ENCODE measurements at regions not wholly inside any gene's neighbourhood (a gene's known extent, or its start where the extent isn't known, plus 50 kb on each side); places are given as distances from the start of the nearest gene placed in this dataset.
A peak's percentile ranks its signal among the peaks of the same experiment; 100 is the strongest.

- DNase-seq = no peak
Observed at GRCh38 chr1:187237542-187237941, 408.8 kb downstream of the PLA2G4A start.

- DNase-seq = no peak
Observed at GRCh38 chr1:187241971-187242370, 413.2 kb downstream of the PLA2G4A start.

DNA sequence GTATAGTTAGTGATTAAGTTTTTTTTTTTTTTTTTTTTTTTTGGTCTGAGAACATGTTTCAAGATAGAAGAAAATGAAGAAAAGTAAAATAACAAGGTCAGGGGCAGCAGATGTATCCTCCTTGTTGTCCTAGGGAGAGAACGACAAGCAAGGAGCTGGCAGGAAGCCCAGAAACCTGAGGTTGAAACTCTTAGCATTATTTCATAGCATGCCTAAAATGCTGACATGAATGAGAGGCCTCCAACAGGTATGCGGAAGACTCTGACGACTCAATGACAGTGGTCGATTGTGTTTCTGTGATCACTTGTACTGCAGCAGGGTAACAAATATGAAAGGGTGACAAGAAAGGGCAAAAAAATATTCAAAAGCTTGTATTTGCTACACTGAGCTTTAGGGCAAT, 415.9 kb downstream of the PLA2G4A start:
- no peak for DNase-seq

DNA sequence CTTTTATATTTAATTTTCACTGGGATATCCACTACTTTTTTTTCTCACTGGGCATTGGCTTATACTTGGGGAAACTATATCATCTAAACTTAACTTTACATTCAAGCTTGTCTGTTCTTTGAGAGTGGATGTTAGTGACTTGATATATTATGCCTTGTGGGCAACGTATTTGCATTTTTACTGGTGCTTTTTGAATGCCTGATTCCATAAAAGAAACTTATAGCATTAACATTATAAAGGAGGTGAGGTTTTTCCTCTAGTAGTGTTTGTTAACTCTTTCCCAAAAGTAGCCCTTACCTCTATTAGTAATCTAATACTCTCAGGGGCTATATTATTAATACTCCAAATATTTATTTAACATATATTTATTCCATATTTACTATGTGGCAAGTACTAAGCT, 416.5 kb downstream of the PLA2G4A start:
- no peak for DNase-seq

GRCh38 chr1:187249196-187249595, 420.4 kb downstream of the PLA2G4A start:
- no peak for DNase-seq

DNA sequence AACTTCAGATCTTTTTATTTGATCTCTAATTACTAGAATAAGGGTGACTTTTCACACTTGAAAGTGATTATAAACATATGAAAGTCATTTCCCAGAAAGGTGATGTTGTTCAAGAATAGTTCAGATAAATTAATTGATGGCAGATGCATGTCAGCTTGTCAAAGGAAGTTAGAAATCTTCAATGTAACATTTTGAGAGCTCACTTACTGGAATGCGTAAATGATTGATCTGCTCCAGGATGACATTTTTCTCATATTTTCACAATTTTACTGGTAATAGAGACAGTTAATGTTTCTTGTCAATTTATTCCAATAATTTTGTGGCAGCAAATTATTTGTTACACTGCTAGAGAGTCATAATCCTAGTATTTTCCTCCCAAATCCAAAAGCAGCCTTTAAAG, 424.2 kb downstream of the PLA2G4A start:
- DNase-seq = no peak

- DNase-seq = no peak
Observed at GRCh38 chr1:187257476-187257875, 428.7 kb downstream of the PLA2G4A start.

GRCh38 chr1:187261637-187262036, 432.9 kb downstream of the PLA2G4A start:
- DNase-seq = no peak

DNA sequence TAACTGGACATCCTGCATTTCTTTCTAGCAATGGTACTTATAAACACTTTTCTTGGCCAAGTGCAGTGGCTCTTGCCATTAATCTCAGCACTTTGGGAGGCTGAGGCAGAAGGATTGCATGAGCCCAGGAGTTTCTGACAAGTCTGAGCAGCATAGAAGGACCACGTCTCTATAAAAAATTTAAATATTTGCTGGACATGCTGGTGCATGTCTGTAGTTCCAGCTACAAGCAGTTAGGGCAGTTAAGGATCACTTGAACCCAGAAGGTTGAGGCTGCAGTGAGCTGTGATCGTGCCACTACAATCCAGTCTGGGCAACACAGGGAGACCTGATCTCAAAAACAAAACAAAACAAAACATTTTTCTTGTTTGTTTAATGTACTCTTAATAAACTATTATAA, 434.0 kb downstream of the PLA2G4A start:
- DNase-seq = no peak

GRCh38 chr1:187264995-187265602, 436.4 kb downstream of the PLA2G4A start:
- peak in 1 of 2 donors; percentile 5 for DNase-seq

GRCh38 chr1:187266051-187266450, 437.3 kb downstream of the PLA2G4A start:
- DNase-seq = no peak

- DNase-seq = no peak
Observed at GRCh38 chr1:187267827-187268226, 439.1 kb downstream of the PLA2G4A start.

- no peak for DNase-seq
Observed at GRCh38 chr1:187270256-187270655, 441.5 kb downstream of the PLA2G4A start.

DNA sequence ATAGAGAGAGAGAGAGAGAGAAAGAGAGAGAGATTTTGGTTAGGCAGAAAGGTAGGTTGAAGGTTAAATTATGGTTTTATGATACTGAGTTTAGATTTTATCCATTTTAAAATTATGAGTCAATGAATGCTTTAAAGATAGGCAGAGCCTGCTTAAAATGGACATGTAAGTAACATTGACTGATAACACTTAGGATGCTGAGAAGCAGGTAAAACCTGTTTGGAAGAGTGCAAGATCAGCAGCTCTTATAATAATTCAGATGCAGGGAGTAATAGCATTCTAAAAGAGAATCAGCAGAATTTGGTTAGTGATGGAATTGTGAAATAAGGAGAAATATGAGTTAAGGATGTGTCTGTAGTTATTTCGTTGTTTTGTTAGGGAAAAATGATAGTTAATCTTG, 446.6 kb downstream of the PLA2G4A start:
- no peak for DNase-seq

GRCh38 chr1:187275985-187276575, 447.3 kb downstream of the PLA2G4A start:
- DNase-seq = no peak

DNA sequence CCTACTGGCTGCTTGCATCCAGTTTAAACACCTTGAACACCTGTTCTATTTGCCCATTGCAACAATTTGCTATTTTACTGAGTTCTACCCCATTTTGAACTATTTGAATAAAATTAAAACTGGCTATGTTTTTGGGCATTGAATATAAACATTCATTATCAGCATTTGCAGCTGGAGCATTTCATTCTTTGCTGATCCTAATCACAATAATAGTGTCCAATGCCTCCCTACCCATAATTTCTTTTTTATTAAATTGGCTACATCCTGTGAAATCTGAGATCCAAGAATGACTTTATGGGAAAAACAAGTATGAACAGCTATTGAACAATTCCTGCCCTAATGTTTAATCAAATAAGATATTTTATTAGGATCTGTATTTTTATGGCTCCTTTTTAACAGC, 447.9 kb downstream of the PLA2G4A start:
- DNase-seq = no peak

DNA sequence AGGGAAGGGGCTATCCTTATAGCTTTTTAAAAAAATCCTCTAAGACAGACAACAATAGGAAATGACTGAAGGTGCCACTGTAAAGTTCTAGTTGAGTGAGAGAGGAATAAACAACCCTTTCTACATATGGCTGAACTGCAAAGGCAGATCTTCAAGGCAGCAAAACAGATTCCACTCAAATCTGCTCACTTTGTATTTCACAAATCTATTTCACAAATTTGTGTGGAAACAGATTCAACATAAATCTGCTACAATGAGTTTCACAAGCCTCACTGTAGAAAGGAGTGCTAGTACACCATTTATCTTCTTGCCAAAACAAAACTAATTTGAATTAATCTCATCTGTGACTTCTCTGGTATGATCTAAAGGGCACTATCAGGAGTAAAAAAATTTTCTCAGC, 451.3 kb downstream of the PLA2G4A start:
- no peak for DNase-seq

GRCh38 chr1:187281085-187281484, 452.3 kb downstream of the PLA2G4A start:
- DNase-seq = no peak

DNA sequence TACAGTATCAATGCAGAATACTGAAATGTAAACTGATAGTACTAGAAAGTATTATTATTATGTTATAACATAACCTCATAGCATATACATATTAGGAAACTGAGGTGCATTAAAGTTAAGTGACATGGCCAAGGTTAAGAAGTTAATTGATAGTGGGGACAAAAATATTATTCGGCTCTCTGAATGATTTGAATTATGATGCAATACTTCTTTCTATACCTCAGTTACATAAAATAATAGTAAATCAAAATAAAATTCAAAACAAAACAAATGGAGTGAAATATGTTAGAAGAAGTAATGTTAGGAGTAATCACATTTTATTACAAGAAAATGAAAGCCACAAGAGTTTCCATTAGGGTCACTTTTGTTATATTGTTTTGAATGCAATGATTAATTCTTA, 455.2 kb downstream of the PLA2G4A start:
- no peak for DNase-seq

- no peak for DNase-seq
Observed at GRCh38 chr1:187294421-187295201, 465.9 kb downstream of the PLA2G4A start.

- DNase-seq = no peak
Observed at GRCh38 chr1:187300081-187300480, 471.3 kb downstream of the PLA2G4A start.

GRCh38 chr1:187306710-187307415, 478.1 kb downstream of the PLA2G4A start:
- no peak for DNase-seq

GRCh38 chr1:187310038-187310631, 481.4 kb downstream of the PLA2G4A start:
- no peak for DNase-seq

Data from inflammatory macrophage (primary cell).